Glomerular visceral epithelial cell (primary cell): ENCODE measurements at regions not wholly inside any gene's neighbourhood (a gene's known extent, or its start where the extent isn't known, plus 50 kb on each side); places are given as distances from the start of the nearest gene placed in this dataset.

Experiments
- DNase-seq: peaks from one replicate; pipeline ENCODE4 v3.0.0-alpha.2; 2016; ENCODE audit errors: extremely low spot score

- DNase-seq, result no peak
Observed at GRCh38 chr15:93486407-93487117, 397.6 kb upstream of the RGMA start.

- DNase-seq, result no peak
Observed at GRCh38 chr15:93485438-93486327, 396.7 kb upstream of the RGMA start.

- DNase-seq, result no peak
Observed at GRCh38 chr15:93483923-93484322, 394.9 kb upstream of the RGMA start.

- no peak for DNase-seq
Observed at GRCh38 chr15:93482731-93483130, 393.7 kb upstream of the RGMA start.

GRCh38 chr15:93479715-93480114, 390.7 kb upstream of the RGMA start:
- no peak for DNase-seq

- DNase-seq, result no peak
Observed at GRCh38 chr15:93478947-93479346, 389.9 kb upstream of the RGMA start.

- no peak for DNase-seq
Observed at GRCh38 chr15:93477721-93478120, 388.7 kb upstream of the RGMA start.

GRCh38 chr15:93477188-93477587, 388.2 kb upstream of the RGMA start:
- DNase-seq, result no peak

GRCh38 chr15:93476491-93477177, 387.6 kb upstream of the RGMA start:
- no peak for DNase-seq

GRCh38 chr15:93474728-93475127, 385.7 kb upstream of the RGMA start:
- DNase-seq, result no peak

- DNase-seq, result no peak
Observed at GRCh38 chr15:93469994-93470393, 381.0 kb upstream of the RGMA start.

GRCh38 chr15:93467337-93467736, 378.3 kb upstream of the RGMA start:
- no peak for DNase-seq

GRCh38 chr15:93466380-93466779, 377.4 kb upstream of the RGMA start:
- no peak for DNase-seq

- no peak for DNase-seq
Observed at GRCh38 chr15:93462690-93463089, 373.7 kb upstream of the RGMA start.

- DNase-seq, result no peak
Observed at GRCh38 chr15:93460717-93461116, 371.7 kb upstream of the RGMA start.

- no peak for DNase-seq
Observed at GRCh38 chr15:93459396-93459795, 370.4 kb upstream of the RGMA start.

GRCh38 chr15:93458597-93458996, 369.6 kb upstream of the RGMA start:
- no peak for DNase-seq

- DNase-seq, result no peak
Observed at GRCh38 chr15:93454788-93455187, 365.8 kb upstream of the RGMA start.

- no peak for DNase-seq
Observed at GRCh38 chr15:93452537-93453211, 363.7 kb upstream of the RGMA start.

- DNase-seq, result no peak
Observed at GRCh38 chr15:93451822-93452221, 362.8 kb upstream of the RGMA start.

- no peak for DNase-seq
Observed at GRCh38 chr15:93451265-93451664, 362.3 kb upstream of the RGMA start.

GRCh38 chr15:93449798-93450197, 360.8 kb upstream of the RGMA start:
- no peak for DNase-seq
